ENCODE measurements at regions not wholly inside any gene's neighbourhood (a gene's known extent, or its start where the extent isn't known, plus 50 kb on each side); places are given as distances from the start of the nearest gene placed in this dataset.

GRCh38 chr12:81956468-81956860, 197.3 kb upstream of the PPFIA2 start:
- Histone ChIP-seq H3K9me3 (replicated peaks) (no peaks in the 10 kb centered on the region), H3K4me1 (no peaks in the 10 kb centered on the region), H3K27me3 (ENCODE audit: low read depth) (no peaks in the 10 kb centered on the region), H3K27ac (replicated peaks) (no peak overlapping the region), H3K36me3 (no peaks in the 10 kb centered on the region), H3K4me3 (no peak overlapping the region)
- TF ChIP-seq CTCF (IDR thresholded peaks at IDR 0.05; ENCODE audit: borderline replicate concordance) = no peak
- intact Hi-C loops (cut with micrococcal nuclease) = no loop called here
- DNase-seq = no peak

GRCh38 chr12:81953541-81953940, 194.4 kb upstream of the PPFIA2 start:
- Histone ChIP-seq H3K4me3 (no peak overlapping the region), H3K27me3 (ENCODE audit: low read depth) (no peaks in the 10 kb centered on the region), H3K4me1 (no peaks in the 10 kb centered on the region), H3K9me3 (replicated peaks) (no peaks in the 10 kb centered on the region), H3K36me3 (no peaks in the 10 kb centered on the region), H3K27ac (replicated peaks) (no peak overlapping the region)
- DNase-seq = no peak
- intact Hi-C loops (cut with micrococcal nuclease) = no loop called here
- no peak for TF ChIP-seq CTCF (IDR thresholded peaks at IDR 0.05; ENCODE audit: borderline replicate concordance)

- H3K4me1 ChIP-seq = no peaks in the 10 kb centered on the region
- intact Hi-C loops (cut with micrococcal nuclease) = no loop called here
- H3K27me3 ChIP-seq (ENCODE audit: low read depth) = no peaks in the 10 kb centered on the region
- H3K4me3 ChIP-seq = no peak overlapping the region
- no peaks in the 10 kb centered on the region for H3K9me3 ChIP-seq (replicated peaks)
- H3K27ac ChIP-seq (replicated peaks) = no peak overlapping the region
- TF ChIP-seq CTCF (IDR thresholded peaks at IDR 0.05; ENCODE audit: borderline replicate concordance) = no peak
- no peaks in the 10 kb centered on the region for H3K36me3 ChIP-seq
- no peak for DNase-seq
Measured at GRCh38 chr12:81950871-81951270, 191.7 kb upstream of the PPFIA2 start.

DNA sequence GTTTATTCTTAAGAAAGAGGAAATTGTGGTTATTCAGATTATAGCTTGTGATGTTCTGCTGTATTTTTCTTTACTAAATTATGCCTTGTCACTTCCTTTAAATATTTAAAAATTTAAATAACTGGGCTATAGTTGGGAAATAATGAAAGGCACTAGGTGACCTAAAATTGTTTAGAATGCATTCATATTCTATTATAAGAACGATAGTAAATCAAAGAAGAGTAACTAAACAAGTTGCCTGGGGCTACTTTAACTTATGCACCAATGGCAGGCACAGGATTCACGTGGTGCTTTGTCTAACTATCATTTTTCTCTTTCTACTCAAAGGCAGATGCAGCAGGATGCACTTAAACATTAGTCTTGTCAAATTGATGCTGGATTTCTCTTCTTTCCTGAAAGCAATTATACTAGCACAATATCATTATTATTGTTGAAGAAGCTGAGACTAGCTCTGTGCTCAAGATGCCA, 190.7 kb upstream of the PPFIA2 start:
- no peak for TF ChIP-seq CTCF (IDR thresholded peaks at IDR 0.05; ENCODE audit: borderline replicate concordance)
- H3K9me3 ChIP-seq (replicated peaks) = no peaks in the 10 kb centered on the region
- H3K36me3 ChIP-seq = no peaks in the 10 kb centered on the region
- intact Hi-C loops (cut with micrococcal nuclease) = no loop called here
- H3K27ac ChIP-seq (replicated peaks) = no peak overlapping the region
- H3K4me1 ChIP-seq = no peaks in the 10 kb centered on the region
- no peak overlapping the region for H3K4me3 ChIP-seq
- no peak for DNase-seq
- H3K27me3 ChIP-seq (ENCODE audit: low read depth) = no peaks in the 10 kb centered on the region

GRCh38 chr12:81949416-81949815, 190.3 kb upstream of the PPFIA2 start:
- Histone ChIP-seq H3K9me3 (replicated peaks) (no peaks in the 10 kb centered on the region), H3K27ac (replicated peaks) (no peak overlapping the region), H3K27me3 (ENCODE audit: low read depth) (no peaks in the 10 kb centered on the region), H3K36me3 (no peaks in the 10 kb centered on the region), H3K4me1 (no peaks in the 10 kb centered on the region), H3K4me3 (no peak overlapping the region)
- intact Hi-C loops (cut with micrococcal nuclease) = no loop called here
- TF ChIP-seq CTCF (IDR thresholded peaks at IDR 0.05; ENCODE audit: borderline replicate concordance) = no peak
- DNase-seq = no peak

GRCh38 chr12:81944886-81945285, 185.7 kb upstream of the PPFIA2 start:
- intact Hi-C loops (cut with micrococcal nuclease) = no loop called here
- DNase-seq = no peak
- no peak for TF ChIP-seq CTCF (IDR thresholded peaks at IDR 0.05; ENCODE audit: borderline replicate concordance)
- H3K4me1 ChIP-seq = no peaks in the 10 kb centered on the region
- no peak overlapping the region for H3K4me3 ChIP-seq
- no peaks in the 10 kb centered on the region for H3K9me3 ChIP-seq (replicated peaks)
- no peak overlapping the region for H3K27ac ChIP-seq (replicated peaks)
- no peaks in the 10 kb centered on the region for H3K27me3 ChIP-seq (ENCODE audit: low read depth)
- H3K36me3 ChIP-seq = no peaks in the 10 kb centered on the region

Measured in left ventricle myocardium inferior (tissue), 1 donor.